ENCODE measurements at regions not wholly inside any gene's neighbourhood (a gene's known extent, or its start where the extent isn't known, plus 50 kb on each side); places are given as distances from the start of the nearest gene placed in this dataset.

DNA sequence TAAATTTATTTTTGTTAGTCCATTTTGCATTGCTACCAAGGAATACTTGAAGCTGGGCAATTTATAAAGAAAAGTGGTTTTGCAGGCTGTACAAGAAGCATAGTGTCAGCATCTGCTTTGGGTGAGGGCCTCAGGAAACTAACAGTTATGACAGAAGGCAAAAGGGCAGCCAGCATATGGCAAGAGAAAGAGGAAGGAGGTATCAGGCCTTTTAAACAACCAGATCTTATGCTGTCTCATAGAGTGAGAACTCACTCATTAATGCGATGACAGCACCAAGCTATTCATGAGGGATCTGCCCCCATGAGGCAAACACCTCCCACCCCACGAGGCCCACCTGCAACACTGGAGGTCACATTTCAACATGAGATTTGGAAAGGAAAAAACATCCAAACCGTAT is 898.4 kb downstream of the KCNT2 start:
- no peak overlapping the region for H2AFZ ChIP-seq (ENCODE audit: low read depth, low read length)
- H3K4me3 ChIP-seq = no peak overlapping the region
- H3K4me2 ChIP-seq (ENCODE audit: insufficient read depth, low read length) = no peak overlapping the region
- intact Hi-C loops (cut with micrococcal nuclease) (no loop called here), in situ Hi-C loops (cut with MboI) (no loop called here)
- TF ChIP-seq DIDO1 (tag; IDR thresholded peaks at IDR 0.05; ENCODE audit: low read depth) (no peak), ETV6 (IDR thresholded peaks at IDR 0.05; ENCODE audit: borderline replicate concordance in 1 of 2, low read depth in 2 of 2, low read length in 1 of 2) (no peak), ETV6 (CRISPR knock-in tag; IDR thresholded peaks at IDR 0.05; ENCODE audit: borderline replicate concordance) (no peak), HDGF (IDR thresholded peaks at IDR 0.05) (no peak), CBX3 (IDR thresholded peaks at IDR 0.05; ENCODE audit: borderline replicate concordance in 1 of 2, low read length in 2 of 2) (no peak), CBX8 (IDR thresholded peaks at IDR 0.05; ENCODE audit: borderline replicate concordance, extremely low read depth, low read depth, low read length, poor library complexity, severe bottlenecking) (no peak), ZNF707 (CRISPR knock-in tag; conservative IDR thresholded peaks at IDR 0.05) (no peak)
- TF ChIP-seq, protein P1, sequence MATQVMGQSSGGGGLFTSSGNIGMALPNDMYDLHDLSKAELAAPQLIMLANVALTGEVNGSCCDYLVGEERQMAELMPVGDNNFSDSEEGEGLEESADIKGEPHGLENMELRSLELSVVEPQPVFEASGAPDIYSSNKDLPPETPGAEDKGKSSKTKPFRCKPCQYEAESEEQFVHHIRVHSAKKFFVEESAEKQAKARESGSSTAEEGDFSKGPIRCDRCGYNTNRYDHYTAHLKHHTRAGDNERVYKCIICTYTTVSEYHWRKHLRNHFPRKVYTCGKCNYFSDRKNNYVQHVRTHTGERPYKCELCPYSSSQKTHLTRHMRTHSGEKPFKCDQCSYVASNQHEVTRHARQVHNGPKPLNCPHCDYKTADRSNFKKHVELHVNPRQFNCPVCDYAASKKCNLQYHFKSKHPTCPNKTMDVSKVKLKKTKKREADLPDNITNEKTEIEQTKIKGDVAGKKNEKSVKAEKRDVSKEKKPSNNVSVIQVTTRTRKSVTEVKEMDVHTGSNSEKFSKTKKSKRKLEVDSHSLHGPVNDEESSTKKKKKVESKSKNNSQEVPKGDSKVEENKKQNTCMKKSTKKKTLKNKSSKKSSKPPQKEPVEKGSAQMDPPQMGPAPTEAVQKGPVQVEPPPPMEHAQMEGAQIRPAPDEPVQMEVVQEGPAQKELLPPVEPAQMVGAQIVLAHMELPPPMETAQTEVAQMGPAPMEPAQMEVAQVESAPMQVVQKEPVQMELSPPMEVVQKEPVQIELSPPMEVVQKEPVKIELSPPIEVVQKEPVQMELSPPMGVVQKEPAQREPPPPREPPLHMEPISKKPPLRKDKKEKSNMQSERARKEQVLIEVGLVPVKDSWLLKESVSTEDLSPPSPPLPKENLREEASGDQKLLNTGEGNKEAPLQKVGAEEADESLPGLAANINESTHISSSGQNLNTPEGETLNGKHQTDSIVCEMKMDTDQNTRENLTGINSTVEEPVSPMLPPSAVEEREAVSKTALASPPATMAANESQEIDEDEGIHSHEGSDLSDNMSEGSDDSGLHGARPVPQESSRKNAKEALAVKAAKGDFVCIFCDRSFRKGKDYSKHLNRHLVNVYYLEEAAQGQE (IDR thresholded peaks at IDR 0.05; ENCODE audit: borderline replicate concordance) = no peak
- TF ChIP-seq, protein P1 (CRISPR knock-in tag; IDR thresholded peaks at IDR 0.05; ENCODE audit: low read depth) = no peak
- H3K36me3 ChIP-seq (ENCODE audit: control insufficient read depth, insufficient read depth, low read length) = no peaks in the 10 kb centered on the region
- H3K27me3 ChIP-seq (ENCODE audit: control insufficient read depth in 2 of 2, insufficient read depth in 2 of 2, low read length in 2 of 2) = no peaks in the 10 kb centered on the region
- DNase-seq (ENCODE audit: extremely low read depth in 1 of 4, low spot score in 3 of 4) (no peak), ATAC-seq (no peak), FAIRE-seq (no peak)
- H3K4me1 ChIP-seq (replicated peaks in 1 of 2; ENCODE audit: control insufficient read depth in 2 of 2, insufficient read depth in 2 of 2, low read length in 2 of 2) = no peaks in the 10 kb centered on the region
- BruUV-seq (replicated peaks) = no TSS peak
- CTCF ChIA-PET (ENCODE audit: low intra/inter-chr PET ratio) = no interaction called here
- no peak overlapping the region for H3K27ac ChIP-seq (ENCODE audit: extremely low read depth, low read depth, low read length)
- H3K9ac ChIP-seq (ENCODE audit: insufficient read depth in 1 of 2, low read depth in 2 of 2, low read length in 2 of 2) = no peak overlapping the region
- H3K9me3 ChIP-seq (replicated peaks; ENCODE audit: control insufficient read depth, insufficient read depth, low read depth, low read length) = no peaks in the 10 kb centered on the region; the same call in 1 of the 2 replicates
- H3K79me2 ChIP-seq (ENCODE audit: control insufficient read depth, insufficient read depth, low read length) = no peaks in the 10 kb centered on the region
- no peaks in the 10 kb centered on the region for H4K20me1 ChIP-seq (replicated peaks; ENCODE audit: control insufficient read depth, insufficient read depth, low read length)
- H3K9me1 ChIP-seq (ENCODE audit: control insufficient read depth, insufficient read depth, low read length) = no peaks in the 10 kb centered on the region
- WGBS (ENCODE audit: insufficient coverage, low coverage, missing lambda C conversion rate) = 0% methylated on average over 3 of the region's 3 CpGs
- POLR2A ChIA-PET = no interaction called here

All from K562 (cell line).